ENCODE measurements at regions not wholly inside any gene's neighbourhood (a gene's known extent, or its start where the extent isn't known, plus 50 kb on each side); places are given as distances from the start of the nearest gene placed in this dataset.

- TF ChIP-seq BMI1 (IDR thresholded peaks at IDR 0.05; ENCODE audit: borderline replicate concordance): no peak
- TF ChIP-seq LARP7 (IDR thresholded peaks at IDR 0.05): no peak
- no peak for TF ChIP-seq MTA2 (IDR thresholded peaks at IDR 0.05; ENCODE audit: low read depth)
- no peak for TF ChIP-seq PRDM15 (CRISPR knock-in tag; IDR thresholded peaks at IDR 0.05)
- TF ChIP-seq SMAD5 (IDR thresholded peaks at IDR 0.05; ENCODE audit: low read depth): no peak
- no peak for TF ChIP-seq RFX5 (IDR thresholded peaks at IDR 0.05; ENCODE audit: low read depth, low read length)
Measured at GRCh38 chr9:134984372-134985265, 66.9 kb upstream of the FCN1 start (continued).

DNA sequence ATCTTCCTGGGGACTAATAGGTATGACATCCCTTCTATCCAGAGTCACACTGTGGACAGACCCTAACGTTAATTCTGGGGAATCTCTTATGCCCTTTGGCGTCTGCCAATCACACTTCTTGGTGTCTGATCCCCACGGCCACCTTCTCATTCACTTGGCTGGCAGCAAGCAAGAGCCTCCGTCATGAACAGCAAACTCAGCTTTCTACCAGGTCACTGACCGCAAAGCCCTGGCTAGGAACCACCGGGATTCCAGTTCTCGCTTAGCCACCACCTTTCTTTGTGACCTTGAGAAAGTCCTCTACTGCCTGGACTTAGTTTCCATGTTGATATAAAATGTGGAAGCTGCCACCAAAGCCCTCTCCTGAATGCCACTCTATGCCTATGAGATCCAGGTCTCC is 67.7 kb upstream of the FCN1 start:
- in situ Hi-C loops (cut with MboI): no loop called here
- ChIA-PET CTCF (no interaction called here), SMC1A (ENCODE audit: uncharacterized antibody, unreplicated experiment) (no interaction called here)
- TF ChIP-seq NFYA (IDR thresholded peaks at IDR 0.05; ENCODE audit: borderline replicate concordance, low read depth, low read length) (no peak), NFXL1 (IDR thresholded peaks at IDR 0.05; ENCODE audit: borderline replicate concordance) (no peak), SMC3 (IDR thresholded peaks at IDR 0.05; ENCODE audit: borderline replicate concordance, low read length) (no peak), MXI1 (IDR thresholded peaks at IDR 0.05; ENCODE audit: low read depth, low read length) (no peak), SIN3A (IDR thresholded peaks at IDR 0.05; ENCODE audit: low read depth, low read length) (no peak), ETV6 (conservative IDR thresholded peaks at IDR 0.05 in 1 of 2, IDR thresholded peaks at IDR 0.05 in 1 of 2; ENCODE audit: borderline replicate concordance in 1 of 2, low read depth in 1 of 2) (no peak), BRCA1 (IDR thresholded peaks at IDR 0.05; ENCODE audit: low read depth, low read length) (no peak), SREBF2 (IDR thresholded peaks at IDR 0.05; ENCODE audit: low read length) (no peak), BCL11A (IDR thresholded peaks at IDR 0.05; ENCODE audit: low read depth, low read length) (no peak)
- TF ChIP-seq, protein P1, sequence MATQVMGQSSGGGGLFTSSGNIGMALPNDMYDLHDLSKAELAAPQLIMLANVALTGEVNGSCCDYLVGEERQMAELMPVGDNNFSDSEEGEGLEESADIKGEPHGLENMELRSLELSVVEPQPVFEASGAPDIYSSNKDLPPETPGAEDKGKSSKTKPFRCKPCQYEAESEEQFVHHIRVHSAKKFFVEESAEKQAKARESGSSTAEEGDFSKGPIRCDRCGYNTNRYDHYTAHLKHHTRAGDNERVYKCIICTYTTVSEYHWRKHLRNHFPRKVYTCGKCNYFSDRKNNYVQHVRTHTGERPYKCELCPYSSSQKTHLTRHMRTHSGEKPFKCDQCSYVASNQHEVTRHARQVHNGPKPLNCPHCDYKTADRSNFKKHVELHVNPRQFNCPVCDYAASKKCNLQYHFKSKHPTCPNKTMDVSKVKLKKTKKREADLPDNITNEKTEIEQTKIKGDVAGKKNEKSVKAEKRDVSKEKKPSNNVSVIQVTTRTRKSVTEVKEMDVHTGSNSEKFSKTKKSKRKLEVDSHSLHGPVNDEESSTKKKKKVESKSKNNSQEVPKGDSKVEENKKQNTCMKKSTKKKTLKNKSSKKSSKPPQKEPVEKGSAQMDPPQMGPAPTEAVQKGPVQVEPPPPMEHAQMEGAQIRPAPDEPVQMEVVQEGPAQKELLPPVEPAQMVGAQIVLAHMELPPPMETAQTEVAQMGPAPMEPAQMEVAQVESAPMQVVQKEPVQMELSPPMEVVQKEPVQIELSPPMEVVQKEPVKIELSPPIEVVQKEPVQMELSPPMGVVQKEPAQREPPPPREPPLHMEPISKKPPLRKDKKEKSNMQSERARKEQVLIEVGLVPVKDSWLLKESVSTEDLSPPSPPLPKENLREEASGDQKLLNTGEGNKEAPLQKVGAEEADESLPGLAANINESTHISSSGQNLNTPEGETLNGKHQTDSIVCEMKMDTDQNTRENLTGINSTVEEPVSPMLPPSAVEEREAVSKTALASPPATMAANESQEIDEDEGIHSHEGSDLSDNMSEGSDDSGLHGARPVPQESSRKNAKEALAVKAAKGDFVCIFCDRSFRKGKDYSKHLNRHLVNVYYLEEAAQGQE (IDR thresholded peaks at IDR 0.05; ENCODE audit: low read depth, low read length): no peak

More for the DNA sequence above, 67.7 kb upstream of the FCN1 start:
- Histone ChIP-seq H3K27me3 (replicated peaks in 1 of 2; ENCODE audit: control insufficient read depth in 2 of 2, insufficient read depth in 2 of 2, low read length in 1 of 2) (no peaks in the 10 kb centered on the region), H2AFZ (ENCODE audit: control insufficient read depth, low read depth, low read length) (no peak overlapping the region), H3K9me3 (replicated peaks; ENCODE audit: control insufficient read depth, insufficient read depth, low read length) (peaks cover 5% of the 10 kb centered on the region; the same call in 2 of the 3 replicates), H3K79me2 (ENCODE audit: control insufficient read depth, insufficient read depth, low read length) (no peaks in the 10 kb centered on the region), H3K9ac (ENCODE audit: control insufficient read depth, insufficient read depth, low read length) (no peak overlapping the region), H3K27ac (ENCODE audit: control insufficient read depth, insufficient read depth) (no peak overlapping the region), H3K4me2 (ENCODE audit: control insufficient read depth, insufficient read depth) (no peak overlapping the region), H4K20me1 (ENCODE audit: control insufficient read depth, insufficient read depth) (no peaks in the 10 kb centered on the region), H3K4me3 (no peak overlapping the region), H3K36me3 (ENCODE audit: control insufficient read depth in 2 of 2, insufficient read depth in 2 of 2, low read length in 1 of 2) (no peaks in the 10 kb centered on the region), H3K4me1 (ENCODE audit: control insufficient read depth, insufficient read depth, low read length) (no peaks in the 10 kb centered on the region)
- no peak for FAIRE-seq
- no peak for ATAC-seq
- ChIA-PET POLR2A (no interaction called here), RAD21 (ENCODE audit: unreplicated experiment) (no interaction called here)
- no peak for DNase-seq (ENCODE audit: low read depth, low spot score)
- intact Hi-C loops (cut with micrococcal nuclease; ENCODE audit: unreplicated experiment): loop anchor here (5.0 kb wide), 1 partner anchor 128 kb away; no protein-coding TSS in a partner anchor
- WGBS (ENCODE audit: insufficient coverage, insufficient replicate concordance, low lambda C conversion rate, missing lambda C conversion rate): 60% methylated on average over 7 of the region's 7 CpGs
- no TSS peak for BruUV-seq (replicated peaks)
